ENCODE measurements at regions not wholly inside any gene's neighbourhood (a gene's known extent, or its start where the extent isn't known, plus 50 kb on each side); places are given as distances from the start of the nearest gene placed in this dataset.

- TF ChIP-seq IRF1 (CRISPR knock-in tag; IDR thresholded peaks at IDR 0.05; ENCODE audit: borderline replicate concordance) (no peak), CREB3L1 (IDR thresholded peaks at IDR 0.05; ENCODE audit: borderline replicate concordance, low read depth) (no peak), PATZ1 (CRISPR knock-in tag; IDR thresholded peaks at IDR 0.05; ENCODE audit: borderline replicate concordance) (no peak), PREB (CRISPR knock-in tag; IDR thresholded peaks at IDR 0.05) (no peak), NEUROD1 (IDR thresholded peaks at IDR 0.05; ENCODE audit: borderline replicate concordance, low read depth, low read length, partially characterized antibody) (peak; percentile 62), ZNF431 (CRISPR knock-in tag; IDR thresholded peaks at IDR 0.05) (no peak), HMGXB4 (CRISPR knock-in tag; IDR thresholded peaks at IDR 0.05) (no peak), CREBBP (IDR thresholded peaks at IDR 0.05; ENCODE audit: low read depth, low read length) (no peak), PRDM10 (IDR thresholded peaks at IDR 0.05; ENCODE audit: partially characterized antibody) (no peak), SP1 (CRISPR knock-in tag; IDR thresholded peaks at IDR 0.05) (no peak), BACH1 (tag; IDR thresholded peaks at IDR 0.05) (no peak), PCBP1 (IDR thresholded peaks at IDR 0.05; ENCODE audit: low read depth, low read length, poor library complexity, severe bottlenecking) (no peak), TRIM28 (IDR thresholded peaks at IDR 0.05) (no peak)
Measured at GRCh38 chr2:8004250-8004681, 677.6 kb upstream of the ID2 start (continued).

All from K562 (cell line).